Eye (tissue), 1 donor: ENCODE measurements at regions not wholly inside any gene's neighbourhood (a gene's known extent, or its start where the extent isn't known, plus 50 kb on each side); places are given as distances from the start of the nearest gene placed in this dataset.

ENCODE experiments used
- DNase-seq: peaks from one replicate; pipeline ENCODE4 v3.0.0-alpha.2; 2015

DNA sequence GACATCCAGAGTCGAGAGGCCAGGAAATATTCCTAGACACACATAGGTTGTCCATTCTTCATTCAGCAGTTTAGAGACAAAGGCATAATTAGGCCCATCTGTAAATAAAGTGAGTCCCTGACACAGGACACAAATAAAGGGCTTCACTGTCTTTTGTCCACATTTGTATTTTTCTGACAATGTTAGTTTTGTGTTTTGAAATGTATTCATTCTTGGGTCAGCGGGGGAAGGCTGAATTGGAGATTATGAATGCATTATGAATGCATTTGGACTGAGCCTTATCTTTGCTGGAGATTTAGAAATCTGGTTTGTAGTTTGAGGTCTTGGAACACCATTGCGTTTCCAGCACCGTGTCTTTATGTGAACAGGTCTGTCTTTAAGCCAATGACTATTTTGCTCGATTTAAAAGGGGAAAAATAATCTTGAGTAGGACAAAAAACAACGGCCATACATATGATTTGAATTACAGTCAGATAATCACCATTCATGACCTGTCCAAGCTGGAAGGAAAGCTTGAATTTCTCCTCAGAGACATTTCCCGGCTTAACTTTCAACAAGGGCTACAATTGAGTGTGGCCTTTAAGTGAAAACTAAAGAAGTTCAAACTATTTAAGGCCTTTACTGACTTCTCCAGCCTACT lies 334.8 kb downstream of the WDR11 start:
- DNase-seq: no peak

DNA sequence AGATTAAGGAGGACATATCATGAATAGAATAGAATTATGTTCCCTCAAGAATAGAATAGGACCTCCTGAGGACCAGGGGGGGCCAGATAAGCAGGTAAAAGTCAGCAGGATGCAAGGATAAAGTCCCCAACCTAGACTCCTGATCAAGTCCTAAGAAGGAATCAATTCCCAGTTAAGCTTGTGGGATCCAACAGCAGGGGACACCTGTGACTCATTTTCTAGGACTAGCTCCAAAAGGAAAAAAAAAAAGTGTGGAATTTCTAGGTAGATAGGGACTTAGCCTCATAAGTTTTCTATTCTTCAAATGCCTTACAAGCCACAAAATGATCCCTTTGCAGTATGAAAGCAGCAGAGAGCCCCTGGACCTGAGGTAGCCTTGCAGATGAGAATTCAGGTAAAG lies 336.2 kb downstream of the WDR11 start:
- DNase-seq: no peak

GRCh38 chr10:121188005-121188404 lies 336.8 kb downstream of the WDR11 start:
- no peak for DNase-seq

DNA sequence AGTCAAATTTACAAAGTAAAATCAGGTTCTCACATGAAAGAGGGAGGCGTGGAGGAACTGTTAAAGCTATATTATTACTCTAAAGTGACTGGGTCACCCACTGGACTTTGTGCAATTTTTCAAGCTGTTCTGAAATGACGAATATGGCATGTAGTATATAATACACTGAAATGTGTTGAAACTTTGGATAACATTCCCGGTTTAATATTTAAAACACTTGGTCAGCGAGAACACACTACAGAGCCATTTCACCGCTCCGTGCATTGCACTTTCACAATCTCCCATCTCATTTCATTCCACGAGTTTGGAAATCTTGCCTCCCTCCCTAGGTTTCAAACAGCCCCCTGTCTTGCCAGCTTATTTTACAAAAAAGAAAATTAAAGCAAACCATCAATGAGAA lies 337.9 kb downstream of the WDR11 start:
- no peak for DNase-seq

DNA sequence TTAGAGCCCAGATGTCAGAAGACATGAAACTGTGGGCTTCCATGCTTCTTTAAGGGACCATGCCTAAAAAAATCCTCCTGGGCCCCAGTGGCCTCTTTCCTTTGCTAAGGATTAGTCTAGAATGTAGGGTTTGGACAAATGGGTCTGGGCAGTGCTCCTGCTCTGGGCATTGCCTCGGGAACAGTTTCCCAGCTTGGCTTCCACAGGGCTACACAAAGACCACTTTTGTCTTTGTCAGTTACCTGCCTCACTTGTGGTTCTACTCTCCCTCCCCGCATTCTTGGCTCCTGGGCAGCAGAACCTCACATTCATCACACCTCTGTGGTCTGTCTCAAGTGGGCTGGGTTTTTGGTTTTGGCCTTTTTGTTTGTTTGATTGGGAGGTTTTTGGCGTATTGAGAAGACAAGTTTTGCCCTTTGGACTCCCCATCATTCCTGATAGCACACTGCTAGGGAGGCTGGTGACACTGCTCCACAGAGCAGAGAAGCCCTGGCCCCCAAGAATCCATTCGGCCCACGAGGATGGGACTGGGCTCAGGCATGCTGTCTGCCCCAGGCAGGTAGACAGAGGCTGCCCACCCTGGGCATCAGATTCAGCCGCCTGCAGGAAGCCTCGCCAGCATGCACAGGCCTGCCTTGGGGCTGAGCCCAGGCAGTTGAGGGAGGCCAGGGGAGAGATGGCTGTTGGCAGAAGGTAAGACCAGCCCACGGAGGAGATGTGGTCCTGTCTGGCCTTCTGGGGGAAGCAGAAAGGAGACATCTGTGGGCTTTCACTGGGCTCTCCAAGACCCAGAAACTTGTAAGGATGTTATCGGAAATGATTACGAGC lies 343.7 kb downstream of the WDR11 start:
- no peak for DNase-seq

GRCh38 chr10:121195524-121195910 lies 344.4 kb downstream of the WDR11 start:
- DNase-seq: no peak

DNA sequence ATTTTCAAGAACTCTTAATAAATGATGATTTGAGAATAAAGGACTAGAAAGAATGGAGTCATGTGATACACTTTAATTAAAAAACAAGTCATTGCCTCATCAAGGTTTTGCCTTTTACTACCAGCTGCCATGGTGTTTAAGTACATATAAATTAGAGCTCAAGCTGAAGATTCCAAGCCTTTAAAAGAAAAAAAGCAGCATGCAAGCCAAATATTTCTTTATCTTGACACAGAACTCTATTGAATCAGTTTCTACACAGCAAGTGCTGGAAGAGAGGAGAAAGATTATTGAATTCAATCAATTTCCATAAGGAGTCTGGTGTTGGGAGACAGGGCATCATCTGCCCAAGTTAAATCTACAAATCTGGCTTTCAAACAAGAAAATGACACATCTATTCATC lies 347.9 kb downstream of the WDR11 start:
- no peak for DNase-seq

GRCh38 chr10:121205625-121206024 lies 354.5 kb downstream of the WDR11 start:
- no peak for DNase-seq

DNA sequence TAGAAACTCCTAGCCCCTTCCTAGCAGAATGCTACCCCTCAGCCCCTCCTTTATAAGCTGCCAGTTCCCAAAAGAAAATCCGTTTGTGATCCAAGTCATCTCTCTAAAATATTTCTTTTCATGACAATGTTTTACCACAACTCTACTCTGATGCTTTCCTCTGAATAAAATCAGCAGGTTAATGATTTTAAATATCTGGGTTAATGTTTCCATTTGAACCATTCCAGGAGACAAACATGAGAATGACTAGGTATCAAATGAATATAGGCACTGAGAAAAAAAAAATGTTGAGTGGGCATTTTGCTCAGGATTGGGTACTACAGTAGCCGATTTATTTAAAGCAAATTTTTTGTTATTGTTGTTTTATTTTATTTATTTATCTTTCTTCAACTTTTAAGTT lies 360.3 kb downstream of the WDR11 start:
- no peak for DNase-seq

GRCh38 chr10:121213437-121213836 lies 362.3 kb downstream of the WDR11 start:
- no peak for DNase-seq

GRCh38 chr10:121216295-121216694 lies 365.1 kb downstream of the WDR11 start:
- no peak for DNase-seq

DNA sequence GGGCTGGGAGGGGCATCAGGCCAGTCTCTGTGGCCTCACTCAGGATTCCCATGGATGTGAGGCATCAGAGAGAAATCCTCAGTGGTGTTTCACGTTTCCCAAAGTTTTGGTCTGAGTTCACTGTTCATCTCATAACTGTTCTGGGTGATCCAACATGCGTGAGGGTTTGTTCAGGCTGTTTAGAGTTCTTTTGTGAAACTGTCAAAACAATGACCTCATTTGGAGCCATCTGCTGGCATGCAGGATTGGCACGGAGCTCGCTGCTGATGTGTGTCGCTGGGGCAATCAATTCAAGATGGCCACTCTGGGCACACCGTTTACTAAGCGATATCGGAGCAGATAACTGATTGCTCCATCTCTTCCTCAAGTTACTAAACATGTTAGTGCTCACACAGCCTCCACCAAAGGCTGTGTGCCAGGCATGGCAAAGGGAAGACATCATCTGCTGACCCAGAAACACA lies 365.6 kb downstream of the WDR11 start:
- peak; percentile 75 for DNase-seq

DNA sequence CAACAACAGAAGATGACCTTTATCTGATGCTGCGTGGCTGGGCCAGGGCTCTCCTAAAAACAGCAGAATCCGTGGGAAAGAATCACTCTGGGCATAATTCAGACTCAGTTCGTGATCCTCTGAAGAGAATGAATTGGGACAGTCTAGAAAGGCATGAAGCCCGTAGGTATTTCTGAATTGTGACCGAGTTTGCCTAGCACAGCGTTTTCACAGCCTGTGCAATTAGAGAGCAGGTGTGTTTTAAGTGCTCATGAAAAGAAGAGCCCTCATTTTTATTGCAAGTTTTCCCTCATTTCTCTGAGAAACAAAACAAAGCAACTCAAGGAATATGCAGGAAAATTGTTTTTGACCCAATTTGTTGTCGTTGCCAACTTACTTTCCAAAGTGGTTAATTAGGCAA lies 366.2 kb downstream of the WDR11 start:
- DNase-seq: peak; percentile 28

DNA sequence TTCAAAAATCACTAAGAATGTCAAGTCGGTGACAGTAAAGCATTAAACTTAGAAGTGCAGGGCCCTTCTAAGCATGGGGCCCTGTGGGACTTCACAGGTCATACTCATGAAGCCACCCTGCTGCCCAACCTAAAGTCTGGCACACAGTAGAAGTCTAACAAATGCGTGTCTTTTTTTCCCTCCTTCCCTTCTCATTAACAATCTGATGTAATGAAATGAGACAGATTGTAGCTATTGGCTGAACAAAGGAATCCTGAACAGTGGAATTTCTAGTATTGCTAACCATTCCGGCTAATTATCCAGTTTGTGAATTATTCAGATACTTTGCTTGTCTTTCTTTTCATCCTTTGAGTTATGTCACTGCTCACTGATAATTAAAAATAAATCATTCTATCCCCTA lies 369.9 kb downstream of the WDR11 start:
- DNase-seq: peak; percentile 76

- no peak for DNase-seq
Measured at GRCh38 chr10:121221991-121222390, 370.8 kb downstream of the WDR11 start.

GRCh38 chr10:121222842-121223241 lies 371.7 kb downstream of the WDR11 start:
- no peak for DNase-seq

DNA sequence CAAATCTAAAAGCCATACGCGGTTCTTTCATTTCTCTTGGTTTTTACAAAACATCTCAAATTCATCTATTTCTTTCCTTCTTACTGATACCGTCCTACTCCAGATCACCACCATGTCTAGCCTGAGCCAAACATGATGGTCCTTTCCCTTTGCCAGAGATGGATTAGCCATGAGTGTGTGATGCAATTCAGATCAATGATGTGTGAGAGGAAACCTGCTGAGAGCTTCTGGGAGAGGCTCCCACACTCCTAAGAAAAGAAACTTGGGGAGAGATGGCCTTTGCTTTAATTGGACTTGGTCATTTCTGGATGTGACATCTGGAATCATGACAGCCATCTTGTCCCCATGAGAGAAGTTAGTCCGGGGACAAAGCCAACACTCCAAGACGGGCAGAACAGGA lies 367.2 kb downstream of the FGFR2 start:
- no peak for DNase-seq

GRCh38 chr10:121232494-121232893 lies 365.8 kb downstream of the FGFR2 start:
- DNase-seq: no peak

- DNase-seq: no peak
Measured at GRCh38 chr10:121235692-121236091, 362.6 kb downstream of the FGFR2 start.

DNA sequence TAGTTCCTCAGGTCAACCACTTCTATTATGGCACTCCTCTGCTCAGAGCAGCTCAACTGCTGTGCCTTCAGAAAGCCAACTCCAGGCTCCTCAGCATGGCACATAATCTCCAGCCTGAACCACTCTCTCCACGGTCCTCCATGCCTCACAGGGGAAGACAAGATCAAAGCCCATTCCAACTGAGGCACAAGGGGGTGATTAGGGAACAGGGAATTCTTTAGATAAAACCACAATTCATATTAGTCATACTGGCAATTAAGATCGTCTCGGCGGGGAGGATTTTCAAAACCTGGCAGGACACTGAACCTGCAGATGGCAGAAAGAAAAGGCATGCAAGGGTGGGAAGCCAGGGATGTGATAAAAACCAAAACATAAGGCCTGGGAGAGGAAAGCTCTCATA lies 361.6 kb downstream of the FGFR2 start:
- no peak for DNase-seq

DNA sequence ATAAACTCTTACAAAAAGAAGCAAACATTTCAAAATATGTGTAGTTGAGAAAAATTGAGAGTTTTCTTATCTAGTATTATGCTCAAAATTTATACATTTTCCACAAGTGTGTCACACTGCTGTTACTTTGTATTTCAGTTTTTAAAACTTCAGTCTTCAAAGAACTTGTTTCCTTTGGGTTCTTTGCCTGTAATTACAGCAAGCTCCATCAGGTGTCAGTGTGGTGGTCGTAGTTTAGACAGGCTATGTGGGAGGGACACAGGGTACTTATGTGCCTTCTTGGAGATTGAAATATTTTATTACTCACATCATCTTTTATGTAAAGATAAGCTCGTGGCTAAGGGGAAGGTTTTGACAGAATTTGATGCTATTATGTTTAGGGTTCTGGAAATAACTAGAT lies 360.5 kb downstream of the FGFR2 start:
- no peak for DNase-seq

GRCh38 chr10:121240011-121240410 lies 358.2 kb downstream of the FGFR2 start:
- DNase-seq: no peak

GRCh38 chr10:121240556-121240955 lies 357.7 kb downstream of the FGFR2 start:
- DNase-seq: no peak

- DNase-seq: no peak
Measured at GRCh38 chr10:121241337-121241736, 356.9 kb downstream of the FGFR2 start.
